ENCODE measurements at regions not wholly inside any gene's neighbourhood (a gene's known extent, or its start where the extent isn't known, plus 50 kb on each side); places are given as distances from the start of the nearest gene placed in this dataset.
"Not testable (repeated sequence)": the region's sequence is repeated elsewhere in the genome, so short reads cannot be mapped to it uniquely, and the experiment has no call there.

GRCh38 chr4:23952258-23952657 is 62.4 kb upstream of the PPARGC1A start:
- no peak overlapping the region for H3K4me3 ChIP-seq (ENCODE audit: low read depth, poor library complexity, severe bottlenecking)
- 88% methylated on average over 2 of the region's 2 CpGs for WGBS, 2 donors
- intact Hi-C loops (cut with DNase I; ENCODE audit: low total_unique reads): no loop called here
- TF ChIP-seq POLR2A (IDR thresholded peaks at IDR 0.05) (no peak), CTCF (IDR thresholded peaks at IDR 0.05) (no peak)
- DNase-seq (ENCODE audit: low spot score in 2 of 2): no peak

GRCh38 chr4:23947826-23948225 is 58.0 kb upstream of the PPARGC1A start:
- WGBS, 2 donors: 80 to 87% methylated on average over 4 of the region's 4 CpGs
- DNase-seq (ENCODE audit: low spot score in 2 of 2): no peak
- intact Hi-C loops (cut with DNase I; ENCODE audit: low total_unique reads): no loop called here
- no peak overlapping the region for H3K4me3 ChIP-seq (ENCODE audit: low read depth, poor library complexity, severe bottlenecking)
- no peak for TF ChIP-seq CTCF (IDR thresholded peaks at IDR 0.05)
- TF ChIP-seq POLR2A (IDR thresholded peaks at IDR 0.05): no peak

GRCh38 chr4:23946299-23946698 is 56.5 kb upstream of the PPARGC1A start:
- intact Hi-C loops (cut with DNase I; ENCODE audit: low total_unique reads): no loop called here
- no peak overlapping the region for H3K4me3 ChIP-seq (ENCODE audit: low read depth, poor library complexity, severe bottlenecking)
- no peak for TF ChIP-seq POLR2A (IDR thresholded peaks at IDR 0.05)
- TF ChIP-seq CTCF (IDR thresholded peaks at IDR 0.05): no peak
- DNase-seq (ENCODE audit: low spot score in 2 of 2): no peak
- WGBS, 2 donors: 93% methylated on average over 6 of the region's 6 CpGs

- WGBS, 2 donors: 33 to 38% methylated on average over 6 of the region's 6 CpGs
- no peak for TF ChIP-seq CTCF (IDR thresholded peaks at IDR 0.05)
- no peak for TF ChIP-seq POLR2A (IDR thresholded peaks at IDR 0.05)
- intact Hi-C loops (cut with DNase I; ENCODE audit: low total_unique reads): no loop called here
- no peak overlapping the region for H3K4me3 ChIP-seq (ENCODE audit: low read depth, poor library complexity, severe bottlenecking)
- DNase-seq (ENCODE audit: low spot score in 2 of 2): peak; percentile 83 to 92
Measured at GRCh38 chr4:23945451-23946017, 55.7 kb upstream of the PPARGC1A start.

GRCh38 chr4:23944556-23944955 is 54.7 kb upstream of the PPARGC1A start:
- DNase-seq (ENCODE audit: low spot score in 2 of 2); intact Hi-C loops (cut with DNase I; ENCODE audit: low total_unique reads); H3K4me3 ChIP-seq (ENCODE audit: low read depth, poor library complexity, severe bottlenecking): not testable (repeated sequence)
- 77 to 90% methylated on average over 3 of the region's 3 CpGs for WGBS, 2 donors

GRCh38 chr4:23943478-23943877 is 53.6 kb upstream of the PPARGC1A start:
- no peak for DNase-seq (ENCODE audit: low spot score in 2 of 2)
- intact Hi-C loops (cut with DNase I; ENCODE audit: low total_unique reads): no loop called here
- WGBS, 2 donors: 94% methylated on average over 2 of the region's 2 CpGs
- no peak for TF ChIP-seq POLR2A (IDR thresholded peaks at IDR 0.05)
- no peak for TF ChIP-seq CTCF (IDR thresholded peaks at IDR 0.05)
- no peak overlapping the region for H3K4me3 ChIP-seq (ENCODE audit: low read depth, poor library complexity, severe bottlenecking)
